ENCODE measurements at regions not wholly inside any gene's neighbourhood (a gene's known extent, or its start where the extent isn't known, plus 50 kb on each side); places are given as distances from the start of the nearest gene placed in this dataset.

- no peak overlapping the region for H3K27ac ChIP-seq
- no peak for ATAC-seq
- no peak for DNase-seq
- intact Hi-C loops (cut with DNase I), result no loop called here
- H3K4me3 ChIP-seq, result no peak overlapping the region
- no peaks in the 10 kb centered on the region for H3K4me1 ChIP-seq
- H3K36me3 ChIP-seq, result no peaks in the 10 kb centered on the region
- TF ChIP-seq, protein P1, sequence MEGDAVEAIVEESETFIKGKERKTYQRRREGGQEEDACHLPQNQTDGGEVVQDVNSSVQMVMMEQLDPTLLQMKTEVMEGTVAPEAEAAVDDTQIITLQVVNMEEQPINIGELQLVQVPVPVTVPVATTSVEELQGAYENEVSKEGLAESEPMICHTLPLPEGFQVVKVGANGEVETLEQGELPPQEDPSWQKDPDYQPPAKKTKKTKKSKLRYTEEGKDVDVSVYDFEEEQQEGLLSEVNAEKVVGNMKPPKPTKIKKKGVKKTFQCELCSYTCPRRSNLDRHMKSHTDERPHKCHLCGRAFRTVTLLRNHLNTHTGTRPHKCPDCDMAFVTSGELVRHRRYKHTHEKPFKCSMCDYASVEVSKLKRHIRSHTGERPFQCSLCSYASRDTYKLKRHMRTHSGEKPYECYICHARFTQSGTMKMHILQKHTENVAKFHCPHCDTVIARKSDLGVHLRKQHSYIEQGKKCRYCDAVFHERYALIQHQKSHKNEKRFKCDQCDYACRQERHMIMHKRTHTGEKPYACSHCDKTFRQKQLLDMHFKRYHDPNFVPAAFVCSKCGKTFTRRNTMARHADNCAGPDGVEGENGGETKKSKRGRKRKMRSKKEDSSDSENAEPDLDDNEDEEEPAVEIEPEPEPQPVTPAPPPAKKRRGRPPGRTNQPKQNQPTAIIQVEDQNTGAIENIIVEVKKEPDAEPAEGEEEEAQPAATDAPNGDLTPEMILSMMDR (IDR thresholded peaks at IDR 0.05), result no peak
- no peaks in the 10 kb centered on the region for H3K27me3 ChIP-seq
- H3K9me3 ChIP-seq, result no peaks in the 10 kb centered on the region
Measured at GRCh38 chr13:50189450-50189849, 174.2 kb downstream of the KCNRG start.

GRCh38 chr13:50191004-50191403 is 175.8 kb downstream of the KCNRG start:
- TF ChIP-seq, protein P1 (IDR thresholded peaks at IDR 0.05), result no peak

DNA sequence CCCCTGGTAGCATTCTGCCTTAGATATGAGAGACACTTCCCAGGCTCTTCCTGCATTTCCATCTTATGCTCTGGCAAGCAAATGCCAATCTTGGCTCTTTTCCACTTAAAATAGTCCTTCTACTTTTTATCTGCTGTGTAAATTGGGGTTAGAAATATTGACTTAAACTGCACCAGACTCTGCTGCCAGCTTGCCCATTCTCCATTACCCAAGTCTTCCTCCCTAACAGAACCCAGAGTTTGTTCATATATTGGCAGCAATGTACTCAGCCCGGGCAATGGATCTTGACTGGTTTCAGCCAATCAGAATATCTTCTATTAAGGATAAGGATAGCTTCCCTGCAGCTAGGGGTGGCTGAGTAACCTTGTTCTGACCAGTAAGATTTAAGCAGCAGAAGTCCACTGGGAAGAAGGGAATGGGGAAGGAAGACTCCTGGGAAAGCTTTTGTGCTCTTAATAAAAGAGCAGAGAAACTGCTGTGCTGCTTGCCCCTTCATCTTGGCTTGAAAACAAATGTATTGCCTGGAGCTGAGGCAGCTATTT is 177.1 kb downstream of the KCNRG start:
- TF ChIP-seq, protein P1 (IDR thresholded peaks at IDR 0.05), result no peak
- ATAC-seq, result no peak
- intact Hi-C loops (cut with DNase I), result no loop called here

More at GRCh38 chr13:50191004-50191403, 175.8 kb downstream of the KCNRG start:
- H3K27ac ChIP-seq, result no peak overlapping the region
- DNase-seq (no peak), ATAC-seq (no peak)
- no peaks in the 10 kb centered on the region for H3K4me1 ChIP-seq
- no peaks in the 10 kb centered on the region for H3K27me3 ChIP-seq
- intact Hi-C loops (cut with DNase I), result no loop called here
- no peaks in the 10 kb centered on the region for H3K9me3 ChIP-seq
- H3K36me3 ChIP-seq, result no peaks in the 10 kb centered on the region
- no peak overlapping the region for H3K4me3 ChIP-seq

GRCh38 chr13:50195045-50195444 is 179.8 kb downstream of the KCNRG start:
- Histone ChIP-seq H3K4me1 (peaks cover 0 to 7% of the 10 kb centered on the region in 2 donors), H3K4me3 (no peak overlapping the region), H3K27ac (no peak overlapping the region), H3K36me3 (no peaks in the 10 kb centered on the region), H3K9me3 (no peaks in the 10 kb centered on the region), H3K27me3 (no peaks in the 10 kb centered on the region)
- intact Hi-C loops (cut with DNase I), result no loop called here
- DNase-seq, result no peak
- TF ChIP-seq, protein P1 (IDR thresholded peaks at IDR 0.05), result no peak
- no peak for ATAC-seq

More for the DNA sequence above, 177.1 kb downstream of the KCNRG start:
- H3K27me3 ChIP-seq, result no peaks in the 10 kb centered on the region
- H3K36me3 ChIP-seq, result no peaks in the 10 kb centered on the region
- no peak overlapping the region for H3K4me3 ChIP-seq
- no peaks in the 10 kb centered on the region for H3K9me3 ChIP-seq
- DNase-seq, result no peak
- no peaks in the 10 kb centered on the region for H3K4me1 ChIP-seq
- no peak overlapping the region for H3K27ac ChIP-seq

DNA sequence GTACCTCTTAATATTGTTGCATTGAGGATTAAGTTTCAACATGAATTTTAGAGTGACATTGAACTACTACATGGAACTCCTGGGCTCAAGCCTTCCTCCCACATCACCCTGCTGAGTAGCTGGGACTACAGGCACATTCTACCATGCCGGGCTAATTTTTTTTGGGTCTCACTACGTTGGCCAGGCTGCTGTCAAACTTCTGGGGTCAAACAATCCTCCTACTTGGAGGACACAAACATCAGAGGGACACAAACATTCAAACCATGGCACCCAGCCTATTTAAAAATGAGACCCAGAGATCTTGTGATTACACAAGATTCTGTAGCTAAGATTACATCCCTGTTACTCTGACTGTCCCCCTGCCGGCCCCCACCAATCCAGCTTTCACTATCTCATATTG is 180.9 kb downstream of the KCNRG start:
- peaks cover 0 to 7% of the 10 kb centered on the region in 2 donors for H3K4me1 ChIP-seq
- H3K27me3 ChIP-seq, result no peaks in the 10 kb centered on the region
- no peak for DNase-seq
- intact Hi-C loops (cut with DNase I), result no loop called here
- no peak overlapping the region for H3K4me3 ChIP-seq
- TF ChIP-seq, protein P1 (IDR thresholded peaks at IDR 0.05), result no peak
- H3K9me3 ChIP-seq, result no peaks in the 10 kb centered on the region
- no peaks in the 10 kb centered on the region for H3K36me3 ChIP-seq
- ATAC-seq, result no peak
- H3K27ac ChIP-seq, result no peak overlapping the region

Measured in left lung (tissue), 4 donors.